ENCODE measurements at regions not wholly inside any gene's neighbourhood (a gene's known extent, or its start where the extent isn't known, plus 50 kb on each side); places are given as distances from the start of the nearest gene placed in this dataset.

GRCh38 chr7:152910545-152911225 is 151.1 kb downstream of the ACTR3B start (continued):
- peak; percentile 58 for TF ChIP-seq FOXP4 (CRISPR knock-in tag; IDR thresholded peaks at IDR 0.05)
- TF ChIP-seq, protein P1, sequence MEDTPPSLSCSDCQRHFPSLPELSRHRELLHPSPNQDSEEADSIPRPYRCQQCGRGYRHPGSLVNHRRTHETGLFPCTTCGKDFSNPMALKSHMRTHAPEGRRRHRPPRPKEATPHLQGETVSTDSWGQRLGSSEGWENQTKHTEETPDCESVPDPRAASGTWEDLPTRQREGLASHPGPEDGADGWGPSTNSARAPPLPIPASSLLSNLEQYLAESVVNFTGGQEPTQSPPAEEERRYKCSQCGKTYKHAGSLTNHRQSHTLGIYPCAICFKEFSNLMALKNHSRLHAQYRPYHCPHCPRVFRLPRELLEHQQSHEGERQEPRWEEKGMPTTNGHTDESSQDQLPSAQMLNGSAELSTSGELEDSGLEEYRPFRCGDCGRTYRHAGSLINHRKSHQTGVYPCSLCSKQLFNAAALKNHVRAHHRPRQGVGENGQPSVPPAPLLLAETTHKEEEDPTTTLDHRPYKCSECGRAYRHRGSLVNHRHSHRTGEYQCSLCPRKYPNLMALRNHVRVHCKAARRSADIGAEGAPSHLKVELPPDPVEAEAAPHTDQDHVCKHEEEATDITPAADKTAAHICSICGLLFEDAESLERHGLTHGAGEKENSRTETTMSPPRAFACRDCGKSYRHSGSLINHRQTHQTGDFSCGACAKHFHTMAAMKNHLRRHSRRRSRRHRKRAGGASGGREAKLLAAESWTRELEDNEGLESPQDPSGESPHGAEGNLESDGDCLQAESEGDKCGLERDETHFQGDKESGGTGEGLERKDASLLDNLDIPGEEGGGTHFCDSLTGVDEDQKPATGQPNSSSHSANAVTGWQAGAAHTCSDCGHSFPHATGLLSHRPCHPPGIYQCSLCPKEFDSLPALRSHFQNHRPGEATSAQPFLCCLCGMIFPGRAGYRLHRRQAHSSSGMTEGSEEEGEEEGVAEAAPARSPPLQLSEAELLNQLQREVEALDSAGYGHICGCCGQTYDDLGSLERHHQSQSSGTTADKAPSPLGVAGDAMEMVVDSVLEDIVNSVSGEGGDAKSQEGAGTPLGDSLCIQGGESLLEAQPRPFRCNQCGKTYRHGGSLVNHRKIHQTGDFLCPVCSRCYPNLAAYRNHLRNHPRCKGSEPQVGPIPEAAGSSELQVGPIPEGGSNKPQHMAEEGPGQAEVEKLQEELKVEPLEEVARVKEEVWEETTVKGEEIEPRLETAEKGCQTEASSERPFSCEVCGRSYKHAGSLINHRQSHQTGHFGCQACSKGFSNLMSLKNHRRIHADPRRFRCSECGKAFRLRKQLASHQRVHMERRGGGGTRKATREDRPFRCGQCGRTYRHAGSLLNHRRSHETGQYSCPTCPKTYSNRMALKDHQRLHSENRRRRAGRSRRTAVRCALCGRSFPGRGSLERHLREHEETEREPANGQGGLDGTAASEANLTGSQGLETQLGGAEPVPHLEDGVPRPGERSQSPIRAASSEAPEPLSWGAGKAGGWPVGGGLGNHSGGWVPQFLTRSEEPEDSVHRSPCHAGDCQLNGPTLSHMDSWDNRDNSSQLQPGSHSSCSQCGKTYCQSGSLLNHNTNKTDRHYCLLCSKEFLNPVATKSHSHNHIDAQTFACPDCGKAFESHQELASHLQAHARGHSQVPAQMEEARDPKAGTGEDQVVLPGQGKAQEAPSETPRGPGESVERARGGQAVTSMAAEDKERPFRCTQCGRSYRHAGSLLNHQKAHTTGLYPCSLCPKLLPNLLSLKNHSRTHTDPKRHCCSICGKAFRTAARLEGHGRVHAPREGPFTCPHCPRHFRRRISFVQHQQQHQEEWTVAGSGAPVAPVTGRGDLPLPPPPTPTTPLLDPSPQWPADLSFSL (CRISPR knock-in tag; IDR thresholded peaks at IDR 0.05) = no peak
- no peak for TF ChIP-seq MAFF (IDR thresholded peaks at IDR 0.05; ENCODE audit: low read depth, low read length)
- TF ChIP-seq NCOA2 (CRISPR knock-in tag; IDR thresholded peaks at IDR 0.05) = peak; percentile 70; the same call in 1 of the 2 replicates
- peak; percentile 13 to 62; a peak in 2 of 4 replicates for TF ChIP-seq EP300 (IDR thresholded peaks at IDR 0.05; ENCODE audit: low read depth in 2 of 2, low read length in 2 of 2)
- TF ChIP-seq EP300 (CRISPR knock-in tag; IDR thresholded peaks at IDR 0.05; ENCODE audit: borderline replicate concordance) = peak; percentile 22; the same call in 1 of the 2 replicates
- TF ChIP-seq REPIN1 (CRISPR knock-in tag; IDR thresholded peaks at IDR 0.05; ENCODE audit: borderline replicate concordance, low read depth) = peak; percentile 33; the same call in 1 of the 2 replicates
- TF ChIP-seq EHMT2 (IDR thresholded peaks at IDR 0.05; ENCODE audit: borderline replicate concordance, low read depth, low read length) = no peak
- TF ChIP-seq HNF4A (CRISPR knock-in tag; IDR thresholded peaks at IDR 0.05) = peak; percentile 67
- TF ChIP-seq AHDC1 (CRISPR knock-in tag; IDR thresholded peaks at IDR 0.05; ENCODE audit: borderline replicate concordance) = 0 out of 2 replicates have a peak, but pooled peaks have one; percentile 31
- peak; percentile 63 for TF ChIP-seq ISL2 (CRISPR knock-in tag; IDR thresholded peaks at IDR 0.05)
- peak; percentile 52; the same call in 1 of the 2 replicates for TF ChIP-seq HOXA3 (CRISPR knock-in tag; IDR thresholded peaks at IDR 0.05)
- no peak for TF ChIP-seq PAX8 (CRISPR knock-in tag; IDR thresholded peaks at IDR 0.05; ENCODE audit: borderline replicate concordance)
